HG03039 (cell line): ENCODE measurements at regions not wholly inside any gene's neighbourhood (a gene's known extent, or its start where the extent isn't known, plus 50 kb on each side); places are given as distances from the start of the nearest gene placed in this dataset.

Source experiments
- ATAC-seq: cut with Tn5 transposase; IDR thresholded peaks from one replicate; pipeline ENCODE4 v1.9.1; 2021; ENCODE audit warnings: mild to moderate bottlenecking, moderate library complexity; ENCODE audit not compliant: unreplicated experiment

- ATAC-seq, result no peak
These were observed 115.9 kb downstream of the LY86 start for GRCh38 chr6:6704103-6705060.

- no peak for ATAC-seq
These were observed 116.5 kb downstream of the LY86 start for GRCh38 chr6:6705061-6705425.

- no peak for ATAC-seq
These were observed 117.6 kb downstream of the LY86 start for GRCh38 chr6:6705915-6706675.

GRCh38 chr6:6707143-6707542 is 118.6 kb downstream of the LY86 start:
- no peak for ATAC-seq

GRCh38 chr6:6709106-6709505 is 120.6 kb downstream of the LY86 start:
- no peak for ATAC-seq

- ATAC-seq, result no peak
These were observed 122.7 kb downstream of the LY86 start for GRCh38 chr6:6711031-6711785.

GRCh38 chr6:6711832-6712448 is 123.4 kb downstream of the LY86 start:
- ATAC-seq, result no peak

GRCh38 chr6:6712449-6713403 is 124.2 kb downstream of the LY86 start:
- ATAC-seq, result no peak

- ATAC-seq, result no peak
These were observed 125.1 kb downstream of the LY86 start for GRCh38 chr6:6713657-6714056.

GRCh38 chr6:6714118-6714897 is 125.8 kb downstream of the LY86 start:
- no peak for ATAC-seq

GRCh38 chr6:6714953-6715352 is 126.4 kb downstream of the LY86 start:
- no peak for ATAC-seq

GRCh38 chr6:6715465-6715864 is 126.9 kb downstream of the LY86 start:
- ATAC-seq, result no peak

GRCh38 chr6:6716998-6717763 is 128.7 kb downstream of the LY86 start:
- ATAC-seq, result no peak

- ATAC-seq, result no peak
These were observed 129.4 kb downstream of the LY86 start for GRCh38 chr6:6717953-6718352.

- ATAC-seq, result no peak
These were observed 133.1 kb downstream of the LY86 start for GRCh38 chr6:6721606-6722005.

- no peak for ATAC-seq
These were observed 133.7 kb downstream of the LY86 start for GRCh38 chr6:6722195-6722594.

- no peak for ATAC-seq
These were observed 134.8 kb downstream of the LY86 start for GRCh38 chr6:6723361-6723760.

- ATAC-seq, result no peak
These were observed 135.5 kb downstream of the LY86 start for GRCh38 chr6:6723921-6724538.
